ENCODE measurements at regions not wholly inside any gene's neighbourhood (a gene's known extent, or its start where the extent isn't known, plus 50 kb on each side); places are given as distances from the start of the nearest gene placed in this dataset.

GRCh38 chr12:45638386-45638785, 91.1 kb upstream of the ARID2 start:
- TF ChIP-seq CTCF (conservative IDR thresholded peaks at IDR 0.05; ENCODE audit: low read depth, low read length) (no peak), EZH2 (IDR thresholded peaks at IDR 0.05; ENCODE audit: low read length, unreplicated experiment) (no peak)

Data from PC-3 (cell line).